Aorta (tissue), 5 donors: ENCODE measurements at regions not wholly inside any gene's neighbourhood (a gene's known extent, or its start where the extent isn't known, plus 50 kb on each side); places are given as distances from the start of the nearest gene placed in this dataset.

Experiments
- ATAC-seq: fragments of 200-7000 bp; cut with Tn5 transposase; one replicate; pipeline ENCODE4 v1.9.1; 2022; ENCODE audit warnings: moderate library complexity; ENCODE audit not compliant: low FRiP score
- DNase-seq, 2 donors: peaks; one replicate each; pipeline ENCODE4 v3.0.0-alpha.2; 2020
- H3K27ac ChIP-seq, 2 donors: one replicate each; pipeline ENCODE4 v1.5.1; 2013; ENCODE audit warnings: low read length in 2 of 2, mild to moderate bottlenecking in 2 of 2, moderate library complexity in 2 of 2, control low read depth in 1 of 2, inconsistent platforms in 1 of 2, low read depth in 1 of 2
- H3K27me3 ChIP-seq, 2 donors: one replicate each; pipeline ENCODE4 v1.6.1; 2013; ENCODE audit warnings: control low read depth in 1 of 2, low read length in 1 of 2, mild to moderate bottlenecking in 1 of 2, moderate library complexity in 1 of 2; ENCODE audit not compliant: insufficient read depth in 2 of 2, control insufficient read depth in 1 of 2
- H3K36me3 ChIP-seq, 2 donors: one replicate each; pipeline ENCODE4 v1.6.1; 2013; ENCODE audit warnings: control low read depth in 1 of 2, low read length in 1 of 2, mild to moderate bottlenecking in 1 of 2; ENCODE audit not compliant: insufficient read depth in 2 of 2, control insufficient read depth in 1 of 2
- H3K4me1 ChIP-seq, 2 donors: one replicate each; pipeline ENCODE4 v1.6.1; 2013; ENCODE audit warnings: low read length in 2 of 2, control low read depth in 1 of 2, mild to moderate bottlenecking in 1 of 2, moderate library complexity in 1 of 2; ENCODE audit not compliant: insufficient read depth in 2 of 2, control insufficient read depth in 1 of 2
- H3K4me3 ChIP-seq, 2 donors: one replicate each; pipeline ENCODE4 v1.5.1; 2013; ENCODE audit warnings: low read length in 2 of 2, control low read depth in 1 of 2, mild to moderate bottlenecking in 1 of 2
- H3K9me3 ChIP-seq: one replicate; pipeline ENCODE4 v1.6.1; 2013; ENCODE audit warnings: mild to moderate bottlenecking, low read length; ENCODE audit not compliant: control insufficient read depth
- WGBS, 2 donors: extraction: QIAGEN DNeasy Blood & Tissue Kit; methylation state at CpG; one replicate each; pipeline ENCODE4 v1.1.7; 2013; 5-methylcytosine and 5-hydroxymethylcytosine counted together
- intact Hi-C, 2 donors: fragments of 100-400 bp; cut with DNase I; formaldehyde crosslinking; loops; one replicate each; pipeline versions ENCODE4 v1.14.2 to v1.15.0; 2022
- donor health status: healthy with polysubstance abuse.
- donor health status: Bipolar disorder and iron deficiency.
- donor health status: DM: no; HTN: no; CAD: no.
- donor health status: DM: no; HTN: no; CAD: no.
- donor health status: DM: yes; HTN: yes; CAD: no.

DNA sequence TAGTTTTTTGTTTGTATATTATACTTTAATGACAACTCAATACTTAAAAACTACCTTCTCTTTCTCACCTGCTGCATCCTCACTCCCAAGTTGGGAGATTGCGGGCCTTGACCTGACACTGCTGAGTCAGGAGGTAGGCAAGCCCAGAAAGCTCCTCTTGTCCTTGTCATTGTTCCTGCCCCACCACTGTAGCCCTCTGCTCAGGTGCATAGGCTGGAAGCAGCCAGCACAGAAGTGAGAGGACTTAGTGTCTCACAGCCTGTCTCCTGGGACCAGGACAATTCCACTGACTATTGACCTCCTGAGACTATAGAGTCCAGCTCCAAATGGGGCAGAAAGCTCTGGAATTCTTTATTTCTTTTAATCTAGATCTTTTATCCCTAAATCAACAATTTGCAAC lies 123.5 kb upstream of the NDP start:
- no peak overlapping the region for H3K4me3 ChIP-seq
- intact Hi-C loops = no loop called here
- no peak overlapping the region for H3K27ac ChIP-seq
- 97 to 100% methylated on average over 1 of the region's 1 CpG for WGBS, 2 donors
- H3K9me3 ChIP-seq = no peaks in the 10 kb centered on the region
- no peaks in the 10 kb centered on the region for H3K4me1 ChIP-seq
- DNase-seq (no peak), ATAC-seq (no peak)
- H3K27me3 ChIP-seq = no peaks in the 10 kb centered on the region
- no peaks in the 10 kb centered on the region for H3K36me3 ChIP-seq

DNA sequence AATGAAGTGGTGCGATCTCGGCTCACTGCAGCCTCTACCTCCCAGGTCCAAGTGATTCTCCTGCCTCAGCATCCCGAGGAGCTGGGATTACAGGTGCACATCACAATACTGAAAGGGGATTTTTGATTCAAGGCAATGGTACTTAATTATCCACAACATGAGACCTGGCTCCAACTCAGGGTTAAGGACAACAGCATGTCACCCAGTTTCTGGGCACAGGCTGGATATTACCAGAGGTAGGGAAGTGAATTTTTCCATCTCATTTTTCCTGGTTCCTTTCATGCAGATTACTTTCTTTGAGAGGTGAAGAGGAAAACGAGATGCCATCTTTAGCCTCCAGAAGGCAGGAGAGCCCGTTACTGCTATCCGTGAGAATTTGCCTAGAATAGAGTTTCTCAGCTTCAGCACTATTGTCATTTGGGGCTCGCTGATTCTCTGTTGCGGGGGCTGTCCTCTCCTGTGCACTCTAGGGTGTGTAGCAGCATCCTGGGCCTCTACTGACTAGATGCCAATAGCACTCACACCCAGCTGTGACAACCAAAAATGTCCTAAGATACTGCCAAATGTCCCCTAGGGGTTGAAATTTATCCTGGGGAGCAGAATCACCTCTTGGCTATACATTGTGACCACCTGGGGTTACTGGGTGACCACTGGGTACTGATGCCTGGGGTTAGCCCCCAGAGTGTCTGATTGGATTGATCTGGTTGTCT lies 121.8 kb upstream of the NDP start:
- no peak for DNase-seq
- ATAC-seq = no peak
- H3K9me3 ChIP-seq = no peaks in the 10 kb centered on the region
- H3K4me3 ChIP-seq = no peak overlapping the region
- no peaks in the 10 kb centered on the region for H3K27me3 ChIP-seq
- intact Hi-C loops = no loop called here
- no peaks in the 10 kb centered on the region for H3K36me3 ChIP-seq
- H3K4me1 ChIP-seq = no peaks in the 10 kb centered on the region
- H3K27ac ChIP-seq = no peak overlapping the region
- WGBS, 2 donors = 72 to 93% methylated on average over 8 of the region's 8 CpGs

DNA sequence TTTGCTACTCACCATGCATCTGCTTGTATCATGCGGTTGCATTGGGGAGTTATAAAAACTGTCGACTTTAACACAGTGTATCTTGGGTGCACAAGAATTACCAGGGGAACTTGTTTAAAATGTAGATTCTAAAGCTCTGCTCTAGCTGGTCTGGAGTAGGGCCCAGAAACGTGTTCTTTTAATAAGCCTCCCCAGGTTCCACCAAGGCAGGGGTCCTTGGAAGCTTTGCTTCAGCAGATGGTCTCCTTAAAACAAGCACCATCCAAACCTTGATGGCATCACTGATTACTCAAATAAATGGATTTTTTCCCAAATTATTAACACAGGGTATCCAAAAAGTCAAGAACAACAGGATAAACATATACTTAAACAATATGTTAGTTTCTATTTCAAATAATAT lies 120.2 kb upstream of the NDP start:
- DNase-seq (no peak), ATAC-seq (no peak)
- 75 to 94% methylated on average over 3 of the region's 3 CpGs for WGBS, 2 donors
- Histone ChIP-seq H3K27ac (no peak overlapping the region), H3K36me3 (no peaks in the 10 kb centered on the region), H3K27me3 (no peaks in the 10 kb centered on the region), H3K4me1 (no peaks in the 10 kb centered on the region), H3K4me3 (no peak overlapping the region), H3K9me3 (no peaks in the 10 kb centered on the region)
- intact Hi-C loops = no loop called here

DNA sequence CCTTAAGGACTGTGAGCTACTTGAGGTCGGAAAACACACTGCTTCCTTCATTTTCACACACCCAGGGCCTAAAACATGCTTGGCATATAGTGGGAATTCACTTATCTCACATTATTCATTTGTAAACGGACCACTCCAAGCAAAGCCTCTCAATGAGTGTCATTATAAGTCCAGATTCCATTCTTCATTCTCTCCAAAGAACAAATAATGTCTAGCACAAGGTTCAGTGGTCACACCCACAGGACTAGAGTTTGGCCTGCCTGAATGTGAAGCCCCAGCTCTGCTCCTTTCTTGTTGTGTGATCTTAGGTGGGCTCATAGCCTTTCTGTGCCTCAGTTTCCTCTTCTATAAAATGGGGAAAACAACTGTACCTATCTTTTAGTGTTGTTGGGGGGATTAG lies 119.6 kb upstream of the NDP start:
- H3K9me3 ChIP-seq = no peaks in the 10 kb centered on the region
- H3K27me3 ChIP-seq = no peaks in the 10 kb centered on the region
- no peak overlapping the region for H3K27ac ChIP-seq
- no peak for ATAC-seq
- no peak overlapping the region for H3K4me3 ChIP-seq
- H3K36me3 ChIP-seq = no peaks in the 10 kb centered on the region
- 44 to 50% methylated on average over 2 of the region's 2 CpGs for WGBS, 2 donors
- intact Hi-C loops = no loop called here
- no peaks in the 10 kb centered on the region for H3K4me1 ChIP-seq
- DNase-seq = no peak

DNA sequence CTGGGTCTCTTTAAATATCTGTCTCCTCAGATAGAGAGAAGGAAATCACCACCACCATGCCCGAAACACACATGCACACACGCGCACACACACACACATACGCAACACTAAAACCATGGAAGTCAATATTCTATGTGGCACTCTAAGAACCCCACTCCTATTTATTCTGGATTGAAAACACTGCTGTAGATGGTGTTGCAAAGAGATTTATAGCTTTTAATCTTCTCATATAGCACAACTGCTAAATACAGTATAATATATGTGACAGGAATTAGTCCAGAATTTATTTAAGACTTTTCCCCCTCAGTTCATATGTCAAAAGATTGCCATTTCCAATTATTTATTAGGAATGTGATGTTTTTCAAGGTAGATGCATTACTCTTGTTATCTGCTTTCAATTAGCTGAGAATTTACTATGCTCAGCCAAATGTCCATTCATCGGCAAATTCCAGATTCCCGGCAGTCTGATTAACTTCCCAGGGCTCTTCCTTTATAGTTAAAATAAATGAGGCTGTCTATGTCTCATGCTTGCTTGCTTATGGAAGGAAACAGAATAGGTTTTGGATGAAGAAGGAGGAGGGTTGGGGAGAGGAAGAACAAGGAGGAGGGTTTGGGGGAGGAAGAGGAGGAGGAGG lies 115.4 kb upstream of the NDP start:
- WGBS, 2 donors = 69 to 70% methylated on average over 6 of the region's 6 CpGs

DNA sequence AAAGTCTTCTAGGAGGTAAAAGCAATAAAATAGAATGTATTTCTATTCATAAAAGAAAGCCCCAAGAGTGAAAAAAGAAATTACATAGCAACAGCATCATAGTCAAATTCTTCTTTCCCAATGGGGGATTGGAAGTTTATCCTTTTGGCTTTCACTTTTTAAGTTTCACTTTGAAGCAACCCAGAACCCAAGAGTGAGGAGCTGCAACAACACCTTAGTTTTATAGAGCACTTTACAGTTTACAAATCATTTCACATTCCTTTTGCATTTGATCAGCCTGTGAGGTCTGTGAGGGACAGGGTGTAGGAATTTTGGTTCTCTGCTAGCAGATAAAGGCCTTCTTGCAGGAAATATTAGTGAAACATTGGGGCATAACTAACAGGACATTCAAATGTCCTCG lies 112.0 kb upstream of the NDP start:
- Histone ChIP-seq H3K36me3 (no peaks in the 10 kb centered on the region), H3K27me3 (no peaks in the 10 kb centered on the region), H3K27ac (no peak overlapping the region), H3K4me3 (no peak overlapping the region), H3K9me3 (no peaks in the 10 kb centered on the region), H3K4me1 (no peaks in the 10 kb centered on the region)
- WGBS, 2 donors = 43 to 48% methylated on average over 1 of the region's 1 CpG
- ATAC-seq (no peak), DNase-seq (no peak)
- intact Hi-C loops = no loop called here

More for the DNA sequence above, 115.4 kb upstream of the NDP start:
- H3K9me3 ChIP-seq = no peaks in the 10 kb centered on the region
- intact Hi-C loops = no loop called here
- H3K27ac ChIP-seq = no peak overlapping the region
- DNase-seq (no peak), ATAC-seq (no peak)
- no peaks in the 10 kb centered on the region for H3K27me3 ChIP-seq
- no peaks in the 10 kb centered on the region for H3K4me1 ChIP-seq
- H3K4me3 ChIP-seq = no peak overlapping the region
- H3K36me3 ChIP-seq = no peaks in the 10 kb centered on the region

DNA sequence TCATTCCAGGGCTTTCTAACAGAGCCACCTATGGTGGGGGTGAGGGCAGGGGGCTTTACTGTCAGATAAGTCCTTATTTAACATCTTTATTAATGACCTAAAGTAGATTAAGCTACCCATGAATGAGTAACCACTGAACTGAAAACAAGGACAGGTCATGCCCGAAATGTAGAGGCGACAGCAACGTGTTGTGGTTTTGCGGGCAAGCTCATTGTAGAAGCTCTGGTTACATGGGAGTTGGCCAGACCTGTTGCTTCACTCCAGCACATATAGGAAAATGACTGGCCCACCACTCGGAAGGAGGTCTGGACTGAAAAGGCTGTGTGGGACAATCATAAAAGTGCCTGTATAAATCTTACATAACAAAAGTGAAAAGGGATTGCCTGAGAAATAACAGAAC lies 109.6 kb upstream of the NDP start:
- intact Hi-C loops = no loop called here
- Histone ChIP-seq H3K4me1 (no peaks in the 10 kb centered on the region), H3K27me3 (no peaks in the 10 kb centered on the region), H3K27ac (no peak overlapping the region), H3K4me3 (no peak overlapping the region), H3K36me3 (no peaks in the 10 kb centered on the region), H3K9me3 (no peaks in the 10 kb centered on the region)
- WGBS, 2 donors = 83 to 94% methylated on average over 5 of the region's 5 CpGs
- DNase-seq (no peak), ATAC-seq (no peak)

DNA sequence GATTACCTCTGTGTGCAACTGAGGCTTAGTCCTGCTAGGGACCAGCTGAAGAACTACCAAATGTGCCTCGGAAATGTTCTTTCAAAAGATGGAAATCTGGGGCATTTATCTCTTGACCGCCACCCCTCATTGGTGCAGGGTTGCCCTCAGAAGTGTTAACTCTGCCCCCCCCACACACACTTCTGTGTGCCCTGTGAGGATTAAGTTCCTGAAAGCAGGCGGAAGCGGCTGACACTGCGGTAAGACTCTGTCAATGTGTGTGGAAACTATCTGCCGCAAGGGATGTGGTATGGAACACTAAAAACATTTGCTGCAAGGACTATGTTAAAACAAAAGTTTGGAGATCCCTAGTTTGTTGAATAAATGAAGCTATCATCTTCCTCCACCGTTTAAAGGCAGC lies 106.9 kb upstream of the NDP start:
- WGBS, 2 donors = 88 to 90% methylated on average over 7 of the region's 7 CpGs

DNA sequence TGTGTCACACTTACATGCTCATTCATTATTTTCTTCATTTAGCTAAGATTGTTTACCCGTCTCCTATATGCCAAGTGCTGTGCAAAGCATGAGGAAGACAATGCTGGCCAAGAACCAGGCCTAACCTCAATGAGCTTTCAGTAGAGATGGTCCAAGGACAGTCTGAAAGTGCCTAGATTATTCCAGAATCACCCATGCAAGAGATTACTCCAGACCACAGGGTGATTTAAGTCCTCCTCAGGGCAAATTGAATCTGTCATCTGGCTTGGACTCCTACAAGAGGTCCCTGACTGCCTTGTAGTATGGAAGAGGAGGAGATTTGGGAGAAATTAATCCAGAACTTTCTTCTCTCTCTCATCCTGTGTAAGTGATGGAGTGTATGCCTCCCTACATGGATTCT lies 99.4 kb upstream of the NDP start:
- intact Hi-C loops = no loop called here
- H3K36me3 ChIP-seq = no peaks in the 10 kb centered on the region
- H3K4me1 ChIP-seq = no peaks in the 10 kb centered on the region
- no peak for ATAC-seq
- no peaks in the 10 kb centered on the region for H3K9me3 ChIP-seq
- DNase-seq = no peak
- 60 to 95% methylated on average over 1 of the region's 1 CpG for WGBS, 2 donors
- no peak overlapping the region for H3K27ac ChIP-seq
- no peak overlapping the region for H3K4me3 ChIP-seq
- H3K27me3 ChIP-seq = no peaks in the 10 kb centered on the region

More for the DNA sequence above, 106.9 kb upstream of the NDP start:
- intact Hi-C loops = no loop called here
- no peak overlapping the region for H3K4me3 ChIP-seq
- H3K27ac ChIP-seq = no peak overlapping the region
- DNase-seq (no peak), ATAC-seq (no peak)
- no peaks in the 10 kb centered on the region for H3K36me3 ChIP-seq
- no peaks in the 10 kb centered on the region for H3K9me3 ChIP-seq
- H3K27me3 ChIP-seq = no peaks in the 10 kb centered on the region
- H3K4me1 ChIP-seq = no peaks in the 10 kb centered on the region
